HG03139 (cell line): ENCODE measurements at regions not wholly inside any gene's neighbourhood (a gene's known extent, or its start where the extent isn't known, plus 50 kb on each side); places are given as distances from the start of the nearest gene placed in this dataset.

Source experiments
- ATAC-seq: cut with Tn5 transposase; IDR thresholded peaks from one replicate; pipeline ENCODE4 v1.9.1; 2021; ENCODE audit not compliant: unreplicated experiment

DNA sequence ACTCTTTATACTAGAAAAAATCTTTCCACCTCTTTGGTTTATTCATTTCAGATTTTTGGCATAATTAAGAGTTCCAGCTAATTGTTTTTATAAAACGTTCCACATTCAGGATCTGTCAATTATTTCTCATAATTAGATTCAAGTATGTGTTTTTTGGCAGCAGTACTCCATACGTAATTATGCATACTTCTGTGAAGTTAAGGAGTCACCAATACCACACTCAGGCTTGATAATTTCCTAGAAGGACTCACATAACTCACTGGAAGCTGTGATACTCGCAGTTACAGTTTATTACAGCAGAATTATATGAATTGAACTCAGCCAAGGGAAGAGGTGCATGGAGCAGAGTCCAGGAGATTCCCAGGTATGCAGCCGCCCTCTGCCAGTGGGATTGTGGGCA is 290.5 kb upstream of the AKR1E2 start:
- no peak for ATAC-seq

DNA sequence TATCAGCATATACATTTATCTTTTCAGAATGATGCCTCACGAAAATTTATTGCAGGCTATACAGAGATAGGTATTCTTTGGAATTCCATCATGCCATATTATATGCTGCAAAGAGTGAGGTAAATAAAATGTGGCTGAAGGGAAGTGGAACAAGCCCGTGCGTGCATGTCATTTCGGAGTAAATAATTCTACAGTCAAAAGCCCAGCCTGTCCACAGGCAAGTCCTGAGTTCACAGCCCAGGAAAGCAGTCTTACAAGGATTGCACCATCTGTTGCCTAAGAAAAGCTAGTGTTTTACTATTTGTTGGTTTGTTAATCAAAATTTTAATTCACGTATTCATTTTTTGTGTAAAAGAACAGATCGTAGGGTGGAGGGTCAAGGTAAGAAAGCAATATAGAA is 292.4 kb upstream of the AKR1E2 start:
- no peak for ATAC-seq

DNA sequence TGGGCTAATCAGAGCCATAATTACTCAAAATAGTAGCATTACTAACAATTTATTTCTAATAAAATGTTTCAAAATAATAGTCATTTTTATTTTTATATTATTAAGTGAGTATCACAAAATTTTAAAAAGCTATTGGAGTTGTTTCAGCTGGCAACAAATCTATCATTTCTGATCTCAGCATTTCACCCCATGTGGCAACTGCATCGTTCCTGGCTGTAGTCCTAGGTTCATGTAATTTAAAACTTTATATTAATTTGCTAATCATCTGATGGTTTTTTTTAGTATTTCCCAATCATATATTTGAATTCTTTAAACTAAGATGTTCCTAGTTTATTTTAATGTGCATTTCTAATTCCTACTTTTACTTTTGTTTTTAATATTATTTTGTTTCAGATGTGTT is 293.0 kb upstream of the AKR1E2 start:
- no peak for ATAC-seq

DNA sequence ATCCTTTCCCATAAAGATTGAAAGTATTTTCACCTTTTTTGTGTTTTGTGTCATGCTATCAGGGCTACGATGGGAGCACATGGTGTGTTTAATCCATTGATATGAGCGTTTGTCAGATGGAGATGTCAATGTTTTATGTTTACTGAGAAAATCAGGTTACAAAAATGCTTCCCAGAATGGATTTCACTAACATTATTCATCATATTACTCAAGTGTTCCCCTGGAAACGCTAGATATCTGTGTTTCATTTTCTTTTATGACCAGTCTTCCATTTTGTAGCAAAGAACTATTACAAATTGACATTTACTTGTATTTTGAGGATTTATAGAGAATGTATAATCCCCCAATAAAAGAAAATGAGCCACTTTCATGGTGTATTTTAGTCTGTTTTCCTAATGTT is 293.5 kb upstream of the AKR1E2 start:
- no peak for ATAC-seq

DNA sequence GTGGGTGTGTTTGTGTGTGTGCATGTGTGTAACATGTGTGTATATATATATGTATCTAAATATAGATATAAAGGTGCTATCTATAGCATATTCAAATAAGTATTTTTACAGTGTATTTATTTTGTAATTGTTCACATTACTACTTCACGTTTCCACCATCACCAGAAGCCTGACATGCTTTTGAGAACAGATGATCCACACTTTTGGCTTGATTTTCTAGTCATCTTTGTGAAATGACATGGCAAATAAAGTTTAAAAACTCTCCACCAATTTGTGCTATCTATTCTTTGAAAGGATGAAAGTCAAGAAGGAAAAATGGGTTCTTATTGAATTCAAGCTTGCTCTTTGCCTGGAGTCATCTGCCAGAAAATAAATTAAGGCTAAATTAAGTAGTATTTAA is 294.0 kb upstream of the AKR1E2 start:
- no peak for ATAC-seq

DNA sequence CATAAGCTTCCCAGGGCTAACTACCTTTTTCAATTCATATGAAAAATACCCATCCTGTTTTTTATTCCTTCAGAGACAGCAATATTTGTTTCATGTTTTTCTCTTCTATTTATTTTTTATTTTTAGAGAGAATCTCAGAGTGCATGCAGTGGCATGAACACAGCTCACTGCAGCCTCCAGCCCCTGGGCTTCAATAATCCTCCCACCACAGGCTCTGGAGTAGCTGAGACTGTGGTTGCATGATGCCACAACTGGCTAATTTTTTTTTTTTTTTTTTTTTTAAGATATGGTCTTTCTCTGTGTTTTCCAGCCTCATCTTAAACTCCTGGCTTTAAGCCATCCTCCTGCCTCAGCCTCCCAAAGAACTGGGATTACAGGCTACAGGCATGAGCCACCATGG is 296.7 kb upstream of the AKR1E2 start:
- ATAC-seq: no peak

DNA sequence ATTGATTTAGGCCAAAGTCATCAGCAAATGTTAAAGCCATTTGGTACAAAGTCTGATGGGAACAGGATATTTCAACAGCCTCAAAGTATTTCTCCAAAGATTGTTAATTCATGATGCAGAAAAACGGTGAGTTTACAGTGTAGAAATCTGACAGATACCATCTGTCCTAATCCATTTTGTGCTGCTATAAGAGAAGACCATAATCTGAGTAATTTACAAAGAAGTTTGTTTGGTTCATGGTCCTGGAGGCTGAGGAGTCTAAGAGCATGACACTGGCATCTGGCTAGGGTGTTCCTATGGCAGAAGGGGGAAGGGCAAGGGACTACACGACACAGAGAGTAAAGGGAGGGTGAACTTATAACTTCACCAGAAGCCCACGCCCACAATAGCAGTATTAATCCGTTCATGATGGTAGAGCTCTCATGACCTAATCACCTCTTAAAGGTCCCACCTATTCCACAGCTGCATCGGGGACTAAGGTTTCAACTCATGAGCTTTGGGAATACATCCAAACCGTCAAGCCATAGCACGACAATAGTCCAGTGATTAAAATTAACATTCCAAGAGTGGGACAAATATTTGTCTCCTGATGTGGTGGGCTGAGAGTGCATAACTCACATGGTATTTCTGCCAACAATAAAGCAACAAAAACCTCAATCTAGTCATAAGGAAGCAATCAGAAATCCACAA is 298.6 kb upstream of the AKR1E2 start:
- ATAC-seq: no peak

DNA sequence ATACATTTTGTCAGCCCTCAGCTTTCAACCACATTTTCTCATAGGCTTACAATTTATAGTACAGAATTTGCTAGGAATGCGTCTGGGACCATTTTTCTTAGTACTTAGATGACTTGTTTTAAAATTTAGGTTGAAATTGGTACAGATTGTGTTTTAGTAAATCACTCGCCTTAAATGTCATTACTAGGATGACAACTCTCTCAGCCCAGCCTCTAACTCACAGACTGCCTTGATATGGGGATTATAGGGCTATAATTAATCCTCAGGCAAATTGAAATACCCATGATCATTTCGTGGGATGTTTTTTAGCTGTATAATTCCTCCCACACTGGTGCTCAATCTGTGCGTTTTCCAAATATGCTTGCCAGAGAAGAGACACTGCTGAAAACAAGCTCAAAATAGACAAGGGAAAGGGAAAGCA is 299.7 kb upstream of the AKR1E2 start:
- ATAC-seq: no peak

DNA sequence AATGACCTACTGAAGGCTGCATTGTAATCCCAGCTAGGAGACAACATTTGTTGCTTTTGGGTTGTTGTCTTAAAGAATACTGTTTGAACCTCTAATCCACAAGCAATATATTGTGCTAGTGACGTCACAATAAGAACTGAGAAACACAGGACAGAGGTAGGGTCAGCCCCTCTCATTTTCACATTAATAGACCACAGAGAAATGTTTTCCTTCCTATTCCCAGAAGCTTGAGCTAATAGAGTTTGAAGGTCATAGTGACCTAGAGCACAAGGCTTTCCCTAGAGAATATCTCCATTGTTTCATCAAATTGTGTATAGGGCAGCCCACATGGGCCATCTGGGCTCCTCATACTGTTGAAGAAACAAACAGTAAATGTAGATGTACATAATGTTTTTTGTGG is 300.9 kb upstream of the AKR1E2 start:
- no peak for ATAC-seq

DNA sequence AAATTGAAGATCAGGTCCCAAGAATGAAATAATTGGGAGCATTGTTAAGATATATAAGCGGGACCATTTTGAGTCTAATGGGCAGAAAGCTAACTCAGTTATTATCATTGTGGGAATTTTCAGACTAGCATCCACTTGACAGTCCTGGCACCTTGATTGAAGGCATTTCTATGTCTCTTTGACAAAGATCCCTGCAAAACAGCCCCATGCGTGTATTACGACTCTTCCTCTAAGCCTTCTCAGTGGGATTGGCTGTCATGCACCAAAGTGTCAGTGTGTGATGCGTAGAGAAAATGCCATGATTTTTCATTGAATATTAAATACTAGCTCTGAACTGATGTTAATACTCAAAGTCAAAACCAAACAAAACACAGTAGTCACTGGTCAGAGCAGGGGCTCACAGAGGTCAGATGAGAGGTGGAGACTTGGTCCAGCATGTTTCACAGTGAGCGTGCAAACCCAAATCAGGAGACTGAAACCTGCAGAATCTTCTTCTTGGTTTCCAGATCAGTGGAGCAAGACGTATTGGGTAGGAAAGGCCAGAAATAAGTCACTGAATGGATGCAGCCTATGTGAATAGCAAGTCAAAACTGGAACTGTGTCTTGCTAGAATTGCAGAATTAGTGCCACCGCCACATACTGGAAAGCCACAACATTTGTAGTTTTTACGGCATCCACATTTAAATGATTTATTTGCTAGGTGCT is 303.6 kb upstream of the AKR1E2 start:
- ATAC-seq: peak; percentile 86

DNA sequence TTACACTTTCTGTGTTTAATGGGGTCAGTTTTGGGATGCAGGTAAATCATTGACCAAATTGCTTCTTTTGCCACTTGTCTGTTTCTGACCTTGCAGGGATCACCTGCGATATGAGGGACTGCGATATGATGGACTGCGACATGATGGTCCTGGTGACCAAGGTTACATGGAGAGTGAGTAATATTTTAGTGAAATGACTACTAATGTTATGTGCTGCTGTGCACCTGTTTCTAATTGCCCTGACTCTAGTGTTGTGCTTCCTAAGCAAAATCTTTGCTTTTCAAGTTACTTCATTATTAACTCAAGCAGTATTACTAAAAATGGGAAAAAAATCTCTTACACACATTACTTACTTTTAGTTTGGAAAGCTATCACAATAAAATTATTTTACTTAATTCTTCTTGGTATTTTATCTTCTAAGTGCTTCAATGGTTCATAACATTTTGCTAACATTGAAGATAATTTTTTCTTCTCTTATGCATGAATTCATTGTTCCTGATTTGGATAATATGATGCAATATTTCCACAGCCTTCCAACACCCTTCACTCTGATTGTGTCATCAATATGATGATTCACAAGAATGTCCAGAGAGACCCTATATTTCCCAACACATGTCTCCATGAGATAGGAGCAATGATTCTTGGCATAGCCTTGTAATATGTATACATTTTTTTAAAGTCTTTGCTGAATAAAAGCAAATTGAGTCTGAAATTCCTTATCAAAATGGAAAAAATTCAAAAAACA is 306.2 kb upstream of the AKR1E2 start:
- ATAC-seq: no peak

DNA sequence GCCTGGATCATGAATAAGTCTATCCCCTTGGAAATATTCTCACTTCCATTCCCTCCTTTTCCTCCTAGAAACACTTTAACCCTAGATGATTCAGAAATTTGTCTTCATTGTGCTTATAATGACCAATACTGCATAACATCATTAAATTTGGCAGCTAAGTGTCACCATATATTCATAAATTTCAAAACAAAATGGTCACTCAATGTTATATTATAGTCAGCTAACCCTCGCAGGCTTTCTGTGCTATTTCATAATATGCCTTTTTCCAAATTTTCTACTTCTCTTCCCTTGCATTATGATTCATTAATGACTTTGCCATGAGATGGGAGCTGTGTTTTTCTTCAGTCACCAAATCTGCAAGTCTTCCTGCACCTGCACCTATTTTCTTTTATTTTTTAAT is 308.3 kb upstream of the AKR1E2 start:
- ATAC-seq: no peak

DNA sequence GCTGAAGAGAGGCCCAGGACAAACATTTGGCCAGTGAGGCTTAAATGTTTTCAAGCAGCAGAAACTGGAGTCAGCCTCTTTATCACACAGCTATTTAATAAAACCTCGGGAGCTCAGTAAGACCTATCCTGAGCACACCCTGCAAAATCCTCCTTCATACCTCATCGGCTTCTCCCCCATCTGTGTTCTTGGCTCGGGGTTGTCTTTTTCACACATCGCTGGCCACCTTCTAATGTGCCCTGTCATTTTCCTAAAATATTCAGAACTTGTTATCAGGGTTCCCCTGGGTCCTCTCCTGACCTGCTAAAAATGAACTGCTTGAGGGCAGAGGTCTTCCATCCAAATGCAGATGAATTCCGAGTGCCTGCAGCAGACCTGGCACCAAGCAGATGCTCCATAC is 310.3 kb upstream of the AKR1E2 start:
- no peak for ATAC-seq

DNA sequence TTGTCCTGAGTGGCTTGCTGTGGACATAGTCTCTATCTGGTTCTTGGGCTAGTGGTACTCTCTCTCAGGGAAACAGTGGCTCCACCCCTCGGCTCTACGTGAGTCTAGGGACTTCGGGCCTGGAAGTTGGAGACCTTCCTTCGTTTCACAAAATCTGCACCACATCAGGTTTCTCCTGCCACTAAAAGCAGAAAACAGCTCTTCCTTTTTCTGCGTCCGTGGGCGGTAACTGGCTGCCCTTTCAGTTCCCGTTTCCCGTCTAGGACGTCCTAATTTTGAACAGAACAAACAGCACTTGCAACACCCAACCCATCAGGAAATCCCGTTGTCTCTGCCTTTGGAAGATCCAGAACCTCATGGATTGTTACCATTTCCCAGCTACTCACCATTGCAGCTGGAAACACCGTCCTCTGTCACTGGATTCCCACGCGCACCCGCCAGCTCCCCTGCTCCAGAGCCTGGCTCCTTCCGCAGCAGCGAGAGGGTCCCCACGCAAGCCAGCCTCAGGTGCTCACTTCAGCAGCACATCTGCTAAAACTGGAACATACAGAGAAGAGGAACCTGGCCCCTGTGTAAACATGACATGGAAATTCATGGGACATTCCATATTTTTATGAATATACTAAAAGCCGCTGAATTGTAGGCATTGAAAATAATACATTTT is 311.4 kb upstream of the AKR1E2 start:
- ATAC-seq: no peak

DNA sequence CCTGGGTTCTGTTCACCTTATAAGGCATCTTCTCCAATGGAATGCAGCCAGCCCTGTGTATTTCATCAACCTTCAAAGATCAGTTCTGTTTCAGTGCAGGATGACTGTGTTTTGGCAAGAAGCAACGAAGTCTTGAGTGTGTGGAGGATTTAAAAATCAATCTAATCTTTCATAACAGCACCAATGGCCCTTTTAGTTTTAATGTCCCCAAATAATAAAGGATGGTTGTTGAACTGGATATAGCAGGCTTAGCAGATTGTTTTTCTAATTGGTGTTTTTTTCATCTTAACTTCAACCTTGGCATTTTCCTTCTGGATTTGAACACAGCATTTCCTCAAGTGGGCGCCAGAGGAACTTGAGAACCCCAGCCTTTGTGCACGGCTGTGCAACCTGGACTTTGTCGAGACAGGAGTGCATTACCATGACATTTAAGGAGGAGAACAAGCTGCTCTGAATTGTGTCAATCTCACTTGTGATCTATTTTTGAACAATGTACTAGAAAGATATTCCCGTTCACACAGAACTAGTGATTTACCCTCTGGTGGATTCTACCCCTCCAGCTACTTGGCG is 313.3 kb upstream of the AKR1E2 start:
- no peak for ATAC-seq

DNA sequence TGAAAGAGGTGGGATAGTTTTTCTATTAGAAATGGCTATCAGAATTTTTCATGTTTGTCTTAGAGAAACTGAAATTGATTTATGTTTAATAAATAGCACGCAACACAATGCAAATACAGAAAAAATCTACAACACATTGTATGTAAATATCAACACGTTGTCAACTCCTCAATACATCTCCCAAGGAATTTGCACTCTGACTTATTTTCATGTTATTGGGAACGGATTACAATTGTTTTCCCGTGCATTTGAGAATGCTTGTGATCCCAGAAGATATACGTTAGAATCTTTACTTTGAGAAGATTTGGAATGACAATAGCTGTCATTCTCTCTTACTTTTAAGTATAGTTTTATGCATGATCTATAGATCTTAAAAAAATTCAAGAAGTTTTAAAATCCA is 313.8 kb upstream of the AKR1E2 start:
- ATAC-seq: no peak

DNA sequence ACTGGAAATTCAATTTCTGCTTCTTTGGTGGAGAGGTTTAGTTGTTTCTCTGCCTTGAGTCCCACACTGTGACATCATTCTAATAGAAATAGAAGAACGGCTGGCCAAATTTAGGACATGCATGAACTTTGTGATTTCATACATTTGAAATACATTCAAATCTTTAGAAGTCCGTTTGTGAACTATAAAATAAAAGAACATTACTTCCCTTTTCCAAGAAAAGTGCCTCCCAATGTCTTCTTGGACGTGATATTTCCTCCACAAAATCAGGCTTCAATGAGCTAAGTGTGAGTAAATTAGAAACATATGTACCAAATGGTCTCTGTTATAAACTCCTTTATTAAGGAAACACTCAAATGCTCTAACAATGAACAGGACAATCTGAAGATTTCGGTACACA is 314.5 kb upstream of the AKR1E2 start:
- ATAC-seq: no peak

DNA sequence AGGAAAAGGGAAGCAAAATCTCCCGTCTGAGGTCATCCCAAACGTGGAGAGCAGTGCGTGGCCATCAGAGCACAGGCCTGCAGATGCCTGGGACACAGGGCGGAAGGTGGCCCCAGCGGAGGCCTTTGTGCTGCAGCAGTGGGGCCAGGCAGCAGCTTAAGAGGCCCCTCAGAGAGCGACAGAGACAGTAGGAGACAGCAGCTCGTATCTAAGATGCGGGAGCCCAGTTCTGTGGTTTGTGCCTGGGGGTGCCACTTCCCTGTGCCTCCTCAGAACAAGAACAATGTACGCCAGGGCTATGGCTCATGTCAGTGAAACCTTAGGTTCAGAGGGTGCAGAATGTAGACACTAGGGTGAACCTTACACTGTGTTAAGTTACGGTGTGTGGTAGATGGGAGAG is 316.6 kb upstream of the AKR1E2 start:
- ATAC-seq: no peak

DNA sequence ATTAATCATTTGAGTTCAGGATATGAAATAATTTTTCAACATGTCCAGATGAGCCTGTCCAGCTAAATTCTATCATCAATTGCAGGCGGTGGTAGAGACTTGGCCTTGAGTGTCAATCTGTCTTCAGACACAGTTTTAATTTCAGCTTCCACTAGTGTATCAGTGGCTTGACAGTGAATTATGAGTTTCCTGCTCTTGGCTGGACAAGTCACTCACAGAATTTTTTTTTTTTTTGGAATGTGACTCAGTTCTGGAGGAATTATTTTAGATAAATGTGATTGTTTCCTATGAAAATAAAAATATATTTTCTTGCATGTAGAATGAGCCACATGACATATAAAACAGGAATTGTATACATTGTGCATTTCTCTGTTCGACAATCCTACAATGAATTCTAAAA is 319.9 kb upstream of the AKR1E2 start:
- ATAC-seq: no peak

DNA sequence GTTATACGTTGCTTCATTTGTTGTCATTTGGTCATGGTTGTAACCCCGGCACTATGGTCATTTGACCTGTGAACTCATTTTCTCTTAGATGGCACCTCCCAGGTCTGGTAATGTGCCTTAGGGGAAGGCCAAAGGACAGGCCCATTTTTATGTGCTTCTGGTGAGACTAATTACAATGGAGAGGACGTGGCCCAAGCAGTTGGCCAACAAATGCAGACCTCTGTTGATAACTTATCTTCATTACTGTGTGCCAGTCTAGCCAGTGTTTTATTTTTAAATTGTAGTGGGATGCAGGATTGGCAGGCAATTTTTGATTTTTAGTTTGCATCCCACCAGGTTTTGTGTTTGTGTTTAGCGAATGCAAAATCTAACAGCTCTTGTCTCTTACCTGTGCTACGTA is 321.5 kb upstream of the AKR1E2 start:
- ATAC-seq: no peak

DNA sequence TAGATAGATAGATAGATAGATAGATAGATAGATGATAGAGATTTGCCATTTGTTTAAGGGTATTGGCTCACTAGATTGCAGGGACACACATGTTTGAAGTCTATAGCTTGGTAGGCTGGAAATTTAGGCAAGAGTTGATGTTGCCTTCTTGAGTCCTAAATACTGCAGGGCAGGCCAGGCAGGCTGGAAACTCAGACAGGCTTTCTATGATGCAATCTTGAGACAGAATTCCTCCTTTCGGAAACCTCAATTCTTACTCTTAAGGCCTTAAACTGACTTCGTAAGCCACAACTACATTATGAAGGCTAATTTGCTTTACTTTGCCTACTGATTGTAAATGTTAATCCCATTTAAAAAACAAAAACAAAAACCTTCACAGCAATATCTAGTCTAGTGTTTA is 322.9 kb upstream of the AKR1E2 start:
- no peak for ATAC-seq
